ENCODE measurements at regions not wholly inside any gene's neighbourhood (a gene's known extent, or its start where the extent isn't known, plus 50 kb on each side); places are given as distances from the start of the nearest gene placed in this dataset.

DNA sequence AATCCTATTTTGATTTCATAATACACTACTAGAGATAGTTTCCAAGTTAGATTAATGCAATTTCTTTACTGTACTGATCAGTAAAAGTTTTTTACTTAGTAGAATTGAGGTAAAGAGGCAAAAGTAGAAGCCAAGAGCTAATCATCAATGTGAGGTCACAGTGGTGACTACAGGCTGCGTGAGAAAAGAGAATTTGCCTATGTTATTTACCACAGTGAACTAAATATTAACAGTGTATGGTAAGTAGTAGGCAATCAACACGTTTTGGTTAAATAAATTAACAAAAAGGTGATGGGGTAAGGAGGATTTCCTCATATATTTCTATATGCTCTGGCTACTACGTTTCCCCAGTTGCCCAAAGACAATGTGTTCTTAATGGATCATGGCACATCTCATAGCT, 202.2 kb upstream of the CMC1 start:
- DNase-seq (ENCODE audit: low spot score in 2 of 2), result no peak
- no peaks in the 10 kb centered on the region for H3K4me1 ChIP-seq
- intact Hi-C loops (cut with DNase I), result no loop called here

DNA sequence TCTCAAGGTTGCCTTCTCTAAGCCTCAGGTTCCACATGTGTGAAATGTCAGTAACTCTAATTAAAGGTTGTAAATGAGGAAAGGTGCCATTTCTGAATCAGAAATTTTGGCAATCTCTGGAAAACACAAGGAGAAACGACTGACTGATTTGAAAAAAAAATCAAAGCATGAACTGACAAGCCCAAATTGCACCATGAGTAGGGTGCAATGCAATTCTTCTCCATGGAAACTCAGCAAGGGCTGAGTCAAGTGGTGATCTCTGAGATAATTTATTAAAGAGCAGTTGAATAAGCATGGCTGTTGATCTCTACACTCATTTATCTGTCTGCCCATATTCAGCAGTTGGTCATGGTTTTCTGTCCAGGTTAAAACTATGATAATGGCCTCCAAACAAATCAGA, 201.6 kb upstream of the CMC1 start:
- Histone ChIP-seq H3K4me1 (no peaks in the 10 kb centered on the region), H3K27ac (no peak overlapping the region), H3K27me3 (no peaks in the 10 kb centered on the region), H3K36me3 (no peaks in the 10 kb centered on the region), H3K4me3 (no peak overlapping the region), H3K9me3 (no peaks in the 10 kb centered on the region)
- TF ChIP-seq, protein P1, sequence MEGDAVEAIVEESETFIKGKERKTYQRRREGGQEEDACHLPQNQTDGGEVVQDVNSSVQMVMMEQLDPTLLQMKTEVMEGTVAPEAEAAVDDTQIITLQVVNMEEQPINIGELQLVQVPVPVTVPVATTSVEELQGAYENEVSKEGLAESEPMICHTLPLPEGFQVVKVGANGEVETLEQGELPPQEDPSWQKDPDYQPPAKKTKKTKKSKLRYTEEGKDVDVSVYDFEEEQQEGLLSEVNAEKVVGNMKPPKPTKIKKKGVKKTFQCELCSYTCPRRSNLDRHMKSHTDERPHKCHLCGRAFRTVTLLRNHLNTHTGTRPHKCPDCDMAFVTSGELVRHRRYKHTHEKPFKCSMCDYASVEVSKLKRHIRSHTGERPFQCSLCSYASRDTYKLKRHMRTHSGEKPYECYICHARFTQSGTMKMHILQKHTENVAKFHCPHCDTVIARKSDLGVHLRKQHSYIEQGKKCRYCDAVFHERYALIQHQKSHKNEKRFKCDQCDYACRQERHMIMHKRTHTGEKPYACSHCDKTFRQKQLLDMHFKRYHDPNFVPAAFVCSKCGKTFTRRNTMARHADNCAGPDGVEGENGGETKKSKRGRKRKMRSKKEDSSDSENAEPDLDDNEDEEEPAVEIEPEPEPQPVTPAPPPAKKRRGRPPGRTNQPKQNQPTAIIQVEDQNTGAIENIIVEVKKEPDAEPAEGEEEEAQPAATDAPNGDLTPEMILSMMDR (IDR thresholded peaks at IDR 0.05), result no peak
- intact Hi-C loops (cut with DNase I), result no loop called here
- DNase-seq (ENCODE audit: low spot score in 2 of 2), result no peak

More for the DNA sequence above, 202.2 kb upstream of the CMC1 start:
- Histone ChIP-seq H3K4me3 (no peak overlapping the region), H3K27ac (no peak overlapping the region), H3K36me3 (no peaks in the 10 kb centered on the region), H3K9me3 (no peaks in the 10 kb centered on the region), H3K27me3 (no peaks in the 10 kb centered on the region)
- TF ChIP-seq, protein P1 (IDR thresholded peaks at IDR 0.05), result no peak

DNA sequence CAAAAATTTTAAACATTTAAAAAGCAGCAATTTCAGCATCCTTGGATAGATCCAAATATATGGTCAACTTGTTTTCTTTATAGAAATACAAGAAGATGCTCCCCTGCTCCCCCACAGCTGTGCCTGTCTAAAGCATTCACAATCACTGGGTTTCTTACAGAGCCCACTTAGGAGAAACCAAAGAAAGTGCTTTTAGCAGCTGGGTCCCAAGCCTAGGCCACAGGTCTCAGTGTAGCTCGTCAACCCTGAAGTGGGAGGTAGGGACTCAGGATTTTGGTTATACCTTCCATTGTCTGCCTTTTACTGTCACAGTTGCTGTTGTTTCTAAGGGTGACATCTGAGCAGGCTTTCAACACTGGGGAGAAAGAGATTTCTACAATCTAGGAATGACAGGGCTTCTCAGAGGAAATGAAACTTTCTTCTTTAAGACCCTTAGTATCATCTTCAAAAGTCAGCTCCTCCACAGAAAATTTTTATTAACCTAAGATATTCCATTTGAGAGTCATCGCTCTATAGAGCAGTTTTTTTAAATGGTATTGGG, 199.3 kb upstream of the CMC1 start:
- H3K4me1 ChIP-seq, result no peaks in the 10 kb centered on the region
- intact Hi-C loops (cut with DNase I), result no loop called here
- no peaks in the 10 kb centered on the region for H3K27me3 ChIP-seq
- TF ChIP-seq, protein P1 (IDR thresholded peaks at IDR 0.05), result no peak
- no peak overlapping the region for H3K4me3 ChIP-seq
- no peaks in the 10 kb centered on the region for H3K36me3 ChIP-seq
- H3K9me3 ChIP-seq, result no peaks in the 10 kb centered on the region
- H3K27ac ChIP-seq, result no peak overlapping the region
- no peak for DNase-seq (ENCODE audit: low spot score in 2 of 2)

DNA sequence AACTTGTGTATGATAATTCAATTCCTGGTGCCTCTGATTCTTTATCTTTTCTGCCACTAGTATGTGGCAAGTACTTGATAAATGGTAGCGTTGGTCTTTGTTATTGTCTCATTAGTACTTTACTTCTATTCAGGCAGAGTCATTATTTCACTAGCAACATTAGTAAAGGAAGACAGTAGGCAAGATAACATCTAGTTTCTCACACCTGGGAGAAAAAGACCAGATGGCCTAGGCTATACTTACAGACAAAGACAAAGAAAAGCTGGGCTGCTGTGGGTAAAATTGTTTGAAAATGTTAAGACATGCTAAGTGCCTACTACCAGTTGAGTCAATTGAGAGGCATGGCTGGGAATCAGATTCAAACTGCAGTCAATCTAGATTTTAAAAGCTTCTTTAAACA, 198.7 kb upstream of the CMC1 start:
- TF ChIP-seq, protein P1 (IDR thresholded peaks at IDR 0.05), result no peak
- no peak for DNase-seq (ENCODE audit: low spot score in 2 of 2)
- no peaks in the 10 kb centered on the region for H3K4me1 ChIP-seq
- intact Hi-C loops (cut with DNase I), result no loop called here
- no peak overlapping the region for H3K27ac ChIP-seq
- H3K4me3 ChIP-seq, result no peak overlapping the region
- H3K9me3 ChIP-seq, result no peaks in the 10 kb centered on the region
- no peaks in the 10 kb centered on the region for H3K36me3 ChIP-seq
- no peaks in the 10 kb centered on the region for H3K27me3 ChIP-seq

DNA sequence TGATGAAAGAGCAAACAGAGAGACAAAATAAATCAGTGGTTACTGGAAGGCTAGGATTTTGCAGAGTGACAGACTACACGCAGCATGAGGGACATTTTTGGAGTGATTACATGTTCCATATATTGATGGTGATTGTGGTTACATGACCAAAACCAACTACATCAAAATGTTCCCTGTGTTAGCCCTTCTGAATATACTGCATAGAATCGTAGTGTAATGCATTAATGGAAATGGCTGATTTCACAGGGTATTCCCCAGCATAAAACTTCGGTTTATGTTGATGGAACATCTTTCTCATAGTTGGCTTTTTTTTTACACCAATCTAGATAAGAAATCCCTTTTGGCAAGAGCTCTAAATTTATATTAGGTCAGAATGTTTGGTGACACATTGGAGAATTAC, 191.3 kb upstream of the CMC1 start:
- DNase-seq (ENCODE audit: low spot score in 2 of 2), result no peak
- H3K4me1 ChIP-seq, result no peaks in the 10 kb centered on the region
- H3K27ac ChIP-seq, result no peak overlapping the region
- H3K36me3 ChIP-seq, result no peaks in the 10 kb centered on the region
- H3K27me3 ChIP-seq, result no peaks in the 10 kb centered on the region
- intact Hi-C loops (cut with DNase I), result no loop called here
- no peak overlapping the region for H3K4me3 ChIP-seq
- TF ChIP-seq, protein P1 (IDR thresholded peaks at IDR 0.05), result no peak
- H3K9me3 ChIP-seq, result no peaks in the 10 kb centered on the region

DNA sequence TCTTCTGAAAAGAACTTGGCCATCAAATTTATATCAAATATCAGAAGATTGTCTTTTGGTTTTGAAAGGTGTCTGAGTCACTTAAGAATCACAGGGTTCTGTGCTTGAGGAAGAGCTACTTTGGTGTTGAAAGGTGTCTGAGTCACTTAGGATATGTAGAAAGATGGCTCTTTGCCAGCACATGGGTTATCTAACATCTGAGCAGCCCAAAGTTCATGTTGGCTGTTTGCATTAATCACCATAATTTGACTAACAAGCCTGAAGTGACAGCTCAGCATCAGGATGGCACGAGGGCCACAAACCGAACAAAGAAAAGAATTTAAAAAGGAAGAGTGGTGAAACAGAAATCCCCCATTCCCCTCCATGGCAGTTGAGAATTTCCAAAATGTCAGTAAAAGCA, 190.5 kb upstream of the CMC1 start:
- DNase-seq (ENCODE audit: low spot score in 2 of 2), result no peak
- no peaks in the 10 kb centered on the region for H3K9me3 ChIP-seq
- no peak overlapping the region for H3K4me3 ChIP-seq
- intact Hi-C loops (cut with DNase I), result no loop called here
- H3K4me1 ChIP-seq, result no peaks in the 10 kb centered on the region
- H3K36me3 ChIP-seq, result no peaks in the 10 kb centered on the region
- TF ChIP-seq, protein P1 (IDR thresholded peaks at IDR 0.05), result no peak
- no peak overlapping the region for H3K27ac ChIP-seq
- no peaks in the 10 kb centered on the region for H3K27me3 ChIP-seq
